NCI-H774 (cell line): ENCODE measurements at regions not wholly inside any gene's neighbourhood (a gene's known extent, or its start where the extent isn't known, plus 50 kb on each side); places are given as distances from the start of the nearest gene placed in this dataset.

ENCODE experiments used
- DNase-seq: peaks from one replicate; lab custom pipeline; 2025; lab: John Stamatoyannopoulos, UW

- DNase-seq = no peak
These were observed 201.1 kb upstream of the ADAMTS9 start for GRCh38 chr3:64888840-64889392.

- no peak for DNase-seq
These were observed 200.4 kb upstream of the ADAMTS9 start for GRCh38 chr3:64888165-64888564.

DNA sequence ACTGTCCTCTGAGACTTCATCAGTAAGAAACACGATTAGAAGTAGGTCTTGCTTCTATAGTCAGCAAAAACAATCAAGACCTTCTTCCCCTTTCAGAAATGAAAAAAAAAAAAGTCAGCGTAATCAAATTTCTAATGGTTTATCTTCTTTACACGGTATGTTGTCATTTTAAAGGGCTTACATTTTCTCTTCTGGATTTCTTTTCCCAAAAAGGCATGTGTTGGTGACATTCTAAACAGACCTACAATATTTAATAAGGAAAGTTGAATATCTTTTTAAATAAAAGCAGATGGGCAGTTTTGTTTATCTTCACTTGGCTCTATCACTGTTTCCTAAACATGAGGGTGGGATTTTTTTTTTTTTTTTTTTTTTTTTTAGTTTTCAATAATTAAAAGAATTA, 197.3 kb upstream of the ADAMTS9 start:
- DNase-seq = no peak

DNA sequence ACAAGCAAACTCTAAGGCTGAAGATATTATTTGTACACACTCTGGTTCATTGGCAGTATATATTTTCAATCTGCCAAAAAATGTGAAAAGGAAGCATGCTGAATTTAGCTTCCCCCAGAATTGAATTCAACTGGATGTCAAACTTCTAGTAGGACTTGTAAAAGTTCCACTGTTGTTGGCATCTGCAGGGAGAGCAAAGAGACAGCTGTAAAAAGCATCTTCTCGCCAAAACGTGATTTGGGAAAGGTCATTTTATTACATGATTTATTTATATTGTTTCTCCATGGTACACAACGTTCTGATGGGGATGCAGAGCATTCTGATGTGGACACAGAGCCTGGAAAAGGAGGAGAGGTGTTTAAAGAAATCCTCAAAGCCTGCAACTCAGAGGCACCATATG, 196.7 kb upstream of the ADAMTS9 start:
- DNase-seq = no peak

DNA sequence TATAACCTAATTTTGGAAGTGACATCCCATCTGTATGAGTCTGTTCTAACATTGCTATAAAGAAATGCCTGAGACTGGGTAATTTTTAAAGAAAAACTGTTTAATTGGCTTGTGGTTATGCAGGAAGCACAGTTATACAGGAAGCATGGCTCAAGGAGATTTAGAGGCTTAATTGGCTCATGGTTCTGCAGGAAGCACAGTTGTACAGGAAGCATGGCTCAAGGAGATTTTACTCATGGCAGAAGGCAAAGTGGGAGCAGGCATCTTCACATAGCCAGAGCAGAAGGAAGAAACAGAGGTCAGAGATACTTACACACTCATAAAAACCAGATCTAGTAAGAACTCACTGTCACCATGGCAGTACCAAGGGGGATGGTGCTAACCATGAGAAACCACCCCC, 193.1 kb upstream of the ADAMTS9 start:
- no peak for DNase-seq

GRCh38 chr3:64878362-64878761, 190.6 kb upstream of the ADAMTS9 start:
- DNase-seq = no peak

GRCh38 chr3:64873400-64873799, 185.6 kb upstream of the ADAMTS9 start:
- no peak for DNase-seq

GRCh38 chr3:64872345-64872744, 184.5 kb upstream of the ADAMTS9 start:
- DNase-seq = no peak

DNA sequence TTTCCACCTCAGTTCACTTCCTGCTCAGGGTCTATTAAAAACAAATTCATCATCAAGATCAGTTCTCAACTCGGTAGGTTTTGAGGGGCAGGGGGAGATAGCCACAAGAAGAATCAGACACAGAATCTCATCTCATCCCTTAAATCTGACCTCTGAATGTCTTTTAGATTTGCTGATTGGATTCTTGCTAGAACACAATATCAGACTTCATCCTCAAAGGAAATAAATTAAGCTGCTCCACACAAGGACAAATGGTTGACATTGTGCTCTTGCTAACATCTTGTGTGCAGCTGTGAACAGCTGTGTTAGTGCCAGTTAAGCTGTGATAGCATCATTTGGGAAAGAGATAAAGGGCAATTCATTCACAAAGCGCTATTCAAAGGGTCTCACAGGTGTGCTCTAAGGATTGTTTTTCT, 184.0 kb upstream of the ADAMTS9 start:
- no peak for DNase-seq

- no peak for DNase-seq
These were observed 183.3 kb upstream of the ADAMTS9 start for GRCh38 chr3:64870876-64871646.

- no peak for DNase-seq
These were observed 179.4 kb upstream of the ADAMTS9 start for GRCh38 chr3:64867224-64867623.

DNA sequence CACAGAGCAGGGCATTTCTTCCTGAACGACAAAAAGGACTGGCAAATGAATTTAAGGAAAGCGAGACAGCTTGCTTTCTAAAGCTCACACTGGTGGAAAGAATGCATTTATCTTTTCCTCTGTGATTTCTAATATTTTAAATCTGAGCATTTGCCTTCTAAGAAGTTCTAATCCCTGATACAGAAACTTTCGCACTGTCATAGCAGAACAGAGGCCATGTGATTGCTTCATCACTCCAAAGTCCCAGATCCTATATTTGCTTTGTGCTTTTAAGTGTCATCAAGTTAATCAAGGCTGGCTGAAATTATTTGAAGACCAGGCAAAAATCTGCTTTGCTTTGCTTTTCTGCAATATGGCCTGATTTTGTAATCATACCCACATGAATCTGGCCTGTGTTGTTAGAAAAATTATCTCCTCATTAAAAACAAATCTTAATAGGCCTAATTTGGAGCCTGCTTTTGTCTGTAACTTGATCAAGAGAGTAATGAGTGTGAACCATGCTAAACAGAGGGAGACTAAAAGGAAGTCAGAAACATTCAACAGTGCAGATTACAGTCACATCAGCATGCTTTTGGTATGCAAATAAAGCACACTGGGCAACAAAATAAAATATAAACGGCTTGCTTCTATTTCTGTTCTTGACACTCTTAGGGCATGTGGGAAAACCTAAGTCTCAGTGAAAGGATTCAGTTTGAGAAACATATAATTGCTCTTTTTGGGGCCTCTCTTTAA, 178.2 kb upstream of the ADAMTS9 start:
- no peak for DNase-seq

DNA sequence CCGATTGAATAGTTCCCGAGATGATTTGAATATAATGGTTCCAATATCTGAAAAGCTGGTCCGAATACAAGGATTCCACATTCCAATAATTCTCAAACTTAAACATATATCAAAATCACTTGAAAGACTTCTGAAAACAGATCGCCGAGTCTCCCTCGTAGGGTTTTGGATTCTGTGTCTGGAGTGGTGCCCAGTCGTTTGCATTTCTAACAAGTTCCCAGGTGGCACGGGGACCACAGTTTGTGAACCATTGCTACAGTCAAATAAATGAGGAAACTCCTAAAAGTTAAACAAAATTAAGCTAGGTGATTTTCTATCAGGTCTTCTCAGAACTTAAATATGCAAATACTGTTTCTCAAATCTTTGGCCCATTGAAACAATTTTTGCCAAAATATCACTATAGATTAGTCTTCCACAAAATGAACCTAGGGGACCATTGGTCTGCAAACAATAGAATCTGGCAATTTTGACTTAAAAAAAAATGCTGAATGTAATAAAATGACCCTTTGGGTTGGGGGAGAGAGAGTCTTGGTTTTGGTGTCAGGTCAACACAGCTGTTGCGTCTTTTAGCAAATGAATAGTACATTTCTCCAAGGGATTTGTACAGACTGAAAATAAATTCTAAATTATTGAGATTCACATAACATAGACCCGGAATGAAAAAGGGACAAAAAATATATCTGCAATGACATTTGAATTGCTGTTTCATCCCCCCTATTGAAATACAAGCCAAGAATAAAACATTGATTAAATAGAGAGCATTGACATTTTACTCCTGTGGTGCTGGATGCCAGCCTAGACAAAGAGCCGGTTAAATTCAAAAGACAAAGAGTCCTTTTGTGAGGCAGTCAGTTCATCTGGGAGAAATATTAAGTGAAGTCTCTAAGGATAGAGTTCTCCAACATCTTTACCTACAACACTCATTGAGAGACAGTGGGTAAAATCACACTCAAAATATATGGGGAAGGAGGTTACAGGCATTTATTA, 175.7 kb upstream of the ADAMTS9 start:
- DNase-seq = no peak

GRCh38 chr3:64861684-64862083, 173.9 kb upstream of the ADAMTS9 start:
- DNase-seq = no peak

- no peak for DNase-seq
These were observed 172.7 kb upstream of the ADAMTS9 start for GRCh38 chr3:64860536-64860870.

GRCh38 chr3:64859625-64860535, 172.1 kb upstream of the ADAMTS9 start:
- DNase-seq = no peak

DNA sequence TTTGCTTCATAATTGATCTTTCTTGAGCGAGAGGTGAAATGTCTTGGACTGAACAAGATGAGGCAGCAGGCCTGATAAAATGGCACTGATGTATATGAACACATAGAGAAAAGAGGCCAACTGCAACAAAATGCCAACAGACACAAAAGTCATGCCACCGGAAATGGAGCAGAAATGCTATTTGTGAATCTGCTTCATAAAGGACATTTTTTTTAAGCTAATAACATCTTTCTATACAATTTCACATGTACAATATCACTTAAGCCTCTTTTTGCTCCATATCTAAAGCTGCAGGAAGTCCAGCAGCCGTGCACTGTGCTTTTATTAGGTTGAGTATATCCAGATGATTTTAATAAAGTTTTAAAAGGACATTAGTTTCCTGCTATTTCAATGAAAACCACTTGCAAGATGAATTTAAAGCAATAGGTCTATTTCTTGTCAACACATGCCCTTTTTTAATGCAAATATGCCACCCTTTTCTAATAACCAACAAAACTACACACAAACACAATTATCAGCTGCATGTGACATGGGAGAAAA, 169.2 kb upstream of the ADAMTS9 start:
- DNase-seq = no peak

GRCh38 chr3:64856106-64856505, 168.3 kb upstream of the ADAMTS9 start:
- no peak for DNase-seq

GRCh38 chr3:64853456-64853855, 165.7 kb upstream of the ADAMTS9 start:
- DNase-seq = no peak

GRCh38 chr3:64852738-64853137, 164.9 kb upstream of the ADAMTS9 start:
- DNase-seq = no peak

DNA sequence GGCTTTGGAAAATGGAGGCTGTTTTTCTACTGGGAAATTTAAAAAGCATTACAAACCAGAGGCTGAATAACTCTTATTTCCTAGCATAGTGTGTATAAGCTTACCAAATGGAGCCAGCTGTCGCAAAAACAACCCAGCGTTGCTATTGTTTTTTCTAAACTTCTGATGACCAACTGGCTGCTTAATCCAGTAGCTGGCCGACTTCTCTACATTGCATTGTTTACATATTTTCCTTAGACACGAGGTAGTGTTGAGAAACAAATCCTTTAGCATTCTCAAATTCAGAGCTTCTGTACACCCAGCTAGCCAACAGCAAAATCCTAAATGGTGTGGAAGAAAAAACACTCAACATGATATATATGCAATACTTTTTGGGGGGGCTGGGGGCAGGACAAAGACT, 161.0 kb upstream of the ADAMTS9 start:
- DNase-seq = no peak
